MCF 10A (cell line): ENCODE measurements at regions not wholly inside any gene's neighbourhood (a gene's known extent, or its start where the extent isn't known, plus 50 kb on each side); places are given as distances from the start of the nearest gene placed in this dataset.

Experiments
- BruUV-seq: library from RNA; stranded (reverse); fragments of 400-500 nt; replicated peaks from 2 replicates; lab custom pipeline; 2021; lab: Mats Ljungman, UMichigan
- CTCF ChIA-PET: fragments of 300-600 bp; sonication (Branson Sonifier 250); formaldehyde crosslinking; extraction: SDS; loops from one replicate; lab custom pipeline; 2021; ENCODE audit warnings: antibody characterized with exemption, inconsistent platforms; lab: Yijun Ruan, JAX
- POLR2A ChIA-PET: fragments of 300-600, 350-650 bp; sonication (Branson Sonifier 250); formaldehyde crosslinking; extraction: SDS; loops from one replicate; lab custom pipeline; 2020; ENCODE audit warnings: antibody characterized with exemption, inconsistent platforms; lab: Yijun Ruan, JAX
- DNase-seq: peaks from one replicate; pipeline ENCODE4 v3.0.0-alpha.2; 2018; ENCODE audit not compliant: unreplicated experiment
- H3K27ac Mint-ChIP-seq: one replicate; pipeline ENCODE4 v1.8.0; 2022; ENCODE audit warnings: mild to moderate bottlenecking, low read depth, mixed read lengths; ENCODE audit not compliant: unreplicated experiment
- H3K27me3 Mint-ChIP-seq: one replicate; pipeline ENCODE4 v1.8.0; 2022; ENCODE audit warnings: mixed read lengths; ENCODE audit not compliant: insufficient read depth, unreplicated experiment
- H3K36me3 Mint-ChIP-seq: one replicate; pipeline ENCODE4 v1.8.0; 2022; ENCODE audit warnings: mild to moderate bottlenecking, moderate library complexity, mixed read lengths; ENCODE audit not compliant: insufficient read depth, unreplicated experiment
- H3K4me1 Mint-ChIP-seq: one replicate; pipeline ENCODE4 v1.8.0; 2022; ENCODE audit warnings: mixed read lengths; ENCODE audit not compliant: insufficient read depth, unreplicated experiment
- H3K4me3 Mint-ChIP-seq: one replicate; pipeline ENCODE4 v1.8.0; 2022; ENCODE audit warnings: mild to moderate bottlenecking, moderate library complexity, mixed read lengths; ENCODE audit not compliant: unreplicated experiment
- H3K9me3 Mint-ChIP-seq: one replicate; pipeline ENCODE4 v1.8.0; 2022; ENCODE audit warnings: mixed read lengths; ENCODE audit not compliant: unreplicated experiment
- CTCF ChIP-seq: fragments of 200-600 bp; IDR thresholded peaks from one replicate; pipeline ENCODE4 v1.8.0; 2022; ENCODE audit warnings: antibody characterized with exemption, mild to moderate bottlenecking; ENCODE audit not compliant: unreplicated experiment
- intact Hi-C: fragments of 100-400 bp; cut with micrococcal nuclease; formaldehyde crosslinking; loops from 2 replicates; pipeline ENCODE4 v1.14.1; 2022

- no peak for TF ChIP-seq CTCF
- intact Hi-C loops = no loop called here
- DNase-seq = no peak
- peaks cover 22% of the 10 kb centered on the region for H3K9me3 Mint-ChIP-seq
- no peaks in the 10 kb centered on the region for H3K4me1 Mint-ChIP-seq
- ChIA-PET CTCF (interaction anchor here (0.7 kb wide), 1 partner anchor 1062 kb away, joined by 3 read pairs; no protein-coding TSS in a partner anchor), POLR2A (no interaction called here)
- H3K4me3 Mint-ChIP-seq = no peak overlapping the region
- peaks cover 6% of the 10 kb centered on the region for H3K36me3 Mint-ChIP-seq
- no peaks in the 10 kb centered on the region for H3K27me3 Mint-ChIP-seq
- no TSS peak for BruUV-seq
- no peak overlapping the region for H3K27ac Mint-ChIP-seq
Observed at GRCh38 chr10:105549731-105550130, 908.6 kb downstream of the SORCS3 start.

GRCh38 chr10:105545101-105545500 is 904.0 kb downstream of the SORCS3 start:
- no peaks in the 10 kb centered on the region for H3K4me1 Mint-ChIP-seq
- POLR2A ChIA-PET = no interaction called here
- H3K9me3 Mint-ChIP-seq = peaks cover 33% of the 10 kb centered on the region
- H3K27me3 Mint-ChIP-seq = no peaks in the 10 kb centered on the region
- peaks cover 6% of the 10 kb centered on the region for H3K36me3 Mint-ChIP-seq
- intact Hi-C loops = no loop called here
- no peak overlapping the region for H3K4me3 Mint-ChIP-seq
- H3K27ac Mint-ChIP-seq = no peak overlapping the region
- CTCF ChIA-PET = no interaction called here
- BruUV-seq = no TSS peak
- no peak for TF ChIP-seq CTCF
- DNase-seq = no peak

- Mint-ChIP-seq H3K27ac (no peak overlapping the region), H3K4me1 (no peaks in the 10 kb centered on the region), H3K4me3 (no peak overlapping the region), H3K27me3 (no peaks in the 10 kb centered on the region), H3K9me3 (peaks cover 22% of the 10 kb centered on the region), H3K36me3 (no peaks in the 10 kb centered on the region)
- intact Hi-C loops = no loop called here
- ChIA-PET CTCF (no interaction called here), POLR2A (no interaction called here)
- no peak for TF ChIP-seq CTCF
- DNase-seq = no peak
- BruUV-seq = no TSS peak
Observed at GRCh38 chr10:105540381-105540780, 899.3 kb downstream of the SORCS3 start.

GRCh38 chr10:105538874-105539273 is 897.8 kb downstream of the SORCS3 start:
- H3K4me1 Mint-ChIP-seq = no peaks in the 10 kb centered on the region
- H3K9me3 Mint-ChIP-seq = peaks cover 8% of the 10 kb centered on the region
- no peaks in the 10 kb centered on the region for H3K27me3 Mint-ChIP-seq
- no TSS peak for BruUV-seq
- H3K36me3 Mint-ChIP-seq = no peaks in the 10 kb centered on the region
- DNase-seq = no peak
- ChIA-PET CTCF (no interaction called here), POLR2A (no interaction called here)
- H3K4me3 Mint-ChIP-seq = no peak overlapping the region
- intact Hi-C loops = no loop called here
- no peak overlapping the region for H3K27ac Mint-ChIP-seq
- TF ChIP-seq CTCF = no peak
